PC-9 (cell line): ENCODE measurements at regions not wholly inside any gene's neighbourhood (a gene's known extent, or its start where the extent isn't known, plus 50 kb on each side); places are given as distances from the start of the nearest gene placed in this dataset.

Experiments used
- BruUV-seq: library from RNA; stranded (reverse); fragments of 400-500 nt; replicated peaks from 2 replicates; lab custom pipeline; 2021; lab: Mats Ljungman, UMichigan
- CTCF ChIA-PET: fragments of 300-600 bp; sonication (Branson Sonifier 250); formaldehyde crosslinking; loops from one replicate; lab custom pipeline; 2022; ENCODE audit warnings: antibody characterized with exemption; lab: Charles Lee
- POLR2A ChIA-PET: fragments of 300-600 bp; sonication (Branson Sonifier 250); formaldehyde crosslinking; loops from one replicate; lab custom pipeline; 2022; ENCODE audit warnings: antibody characterized with exemption; ENCODE audit not compliant: unreplicated experiment; lab: Charles Lee
- DNase-seq, 2 experiments: peaks; one replicate each; pipeline versions ENCODE4 v3.0.0 to v3.0.0-alpha.2; 2015 to 2022; ENCODE audit warnings: mixed read lengths in 1 of 2
- H2AFZ ChIP-seq: fragments of 200-600 bp; sonication (generic); 2 replicates; pipeline ENCODE4 v1.8.1; 2017; ENCODE audit warnings: antibody characterized with exemption
- H3F3A ChIP-seq: fragments of 200-600 bp; sonication (generic); 2 replicates; pipeline ENCODE4 v1.8.1; 2017; ENCODE audit warnings: antibody characterized with exemption, mild to moderate bottlenecking, low read depth; ENCODE audit not compliant: insufficient read depth
- H3K27ac ChIP-seq: fragments of 200-600 bp; sonication (generic); 2 replicates; pipeline ENCODE4 v1.6.1; 2016; ENCODE audit warnings: mixed run types
- H3K27me3 ChIP-seq: fragments of 200-600 bp; sonication (generic); 2 replicates; pipeline ENCODE4 v1.6.1; 2016; ENCODE audit warnings: low read depth, mixed run types; ENCODE audit not compliant: insufficient read depth
- H3K36me3 ChIP-seq: fragments of 200-600 bp; sonication (generic); 2 replicates; pipeline ENCODE4 v1.6.1; 2016; ENCODE audit warnings: low read depth, mixed run types
- H3K4me1 ChIP-seq: fragments of 200-600 bp; sonication (generic); replicated peaks from 2 replicates; pipeline ENCODE4 v1.6.1; 2016; ENCODE audit warnings: mixed run types; ENCODE audit not compliant: insufficient read depth
- H3K4me2 ChIP-seq: fragments of 200-600 bp; sonication (generic); 2 replicates; pipeline ENCODE4 v1.6.1; 2017; ENCODE audit warnings: mixed run types
- H3K4me3 ChIP-seq: fragments of 200-600 bp; sonication (generic); 2 replicates; pipeline ENCODE4 v1.6.1; 2016; ENCODE audit warnings: mixed run types
- H3K79me2 ChIP-seq: fragments of 200-600 bp; sonication (generic); 2 replicates; pipeline ENCODE4 v1.6.1; 2017; ENCODE audit warnings: low read depth, mixed run types
- H3K9me2 ChIP-seq: fragments of 200-600 bp; sonication (generic); 2 replicates; pipeline ENCODE4 v1.8.1; 2017; ENCODE audit warnings: mild to moderate bottlenecking; ENCODE audit not compliant: insufficient read depth
- H3K9me3 ChIP-seq: fragments of 200-600 bp; sonication (generic); 2 replicates; pipeline ENCODE4 v1.8.1; 2016; ENCODE audit warnings: low read depth; ENCODE audit not compliant: insufficient read depth
- H4K20me1 ChIP-seq: fragments of 200-600 bp; sonication (generic); 2 replicates; pipeline ENCODE4 v1.8.1; 2017; ENCODE audit not compliant: insufficient read depth
- EZH2 ChIP-seq: fragments of 200-600 bp; sonication (generic); IDR thresholded peaks from 2 replicates; pipeline ENCODE4 v1.8.0; 2017; ENCODE audit warnings: antibody characterized with exemption, low read depth
- intact Hi-C: fragments of 100-400 bp; cut with micrococcal nuclease; formaldehyde crosslinking; loops from one replicate; pipeline ENCODE4 v1.10.0; 2022; ENCODE audit not compliant: unreplicated experiment
- TF ChIP-seq, protein P1 (sequence below): fragments of 200-600 bp; sonication (generic); conservative IDR thresholded peaks from 2 replicates; pipeline ENCODE4 v1.6.1; 2017; ENCODE audit warnings: mixed run types, antibody characterized with exemption, mild to moderate bottlenecking, moderate library complexity

GRCh38 chr2:48036312-48036711 is 130.0 kb upstream of the FBXO11 start:
- intact Hi-C loops: no loop called here
- DNase-seq: no peak
- no peaks in the 10 kb centered on the region for H3K79me2 ChIP-seq
- no peaks in the 10 kb centered on the region for H3F3A ChIP-seq
- H3K4me1 ChIP-seq: no peaks in the 10 kb centered on the region
- no peak overlapping the region for H2AFZ ChIP-seq
- TF ChIP-seq, protein P1, sequence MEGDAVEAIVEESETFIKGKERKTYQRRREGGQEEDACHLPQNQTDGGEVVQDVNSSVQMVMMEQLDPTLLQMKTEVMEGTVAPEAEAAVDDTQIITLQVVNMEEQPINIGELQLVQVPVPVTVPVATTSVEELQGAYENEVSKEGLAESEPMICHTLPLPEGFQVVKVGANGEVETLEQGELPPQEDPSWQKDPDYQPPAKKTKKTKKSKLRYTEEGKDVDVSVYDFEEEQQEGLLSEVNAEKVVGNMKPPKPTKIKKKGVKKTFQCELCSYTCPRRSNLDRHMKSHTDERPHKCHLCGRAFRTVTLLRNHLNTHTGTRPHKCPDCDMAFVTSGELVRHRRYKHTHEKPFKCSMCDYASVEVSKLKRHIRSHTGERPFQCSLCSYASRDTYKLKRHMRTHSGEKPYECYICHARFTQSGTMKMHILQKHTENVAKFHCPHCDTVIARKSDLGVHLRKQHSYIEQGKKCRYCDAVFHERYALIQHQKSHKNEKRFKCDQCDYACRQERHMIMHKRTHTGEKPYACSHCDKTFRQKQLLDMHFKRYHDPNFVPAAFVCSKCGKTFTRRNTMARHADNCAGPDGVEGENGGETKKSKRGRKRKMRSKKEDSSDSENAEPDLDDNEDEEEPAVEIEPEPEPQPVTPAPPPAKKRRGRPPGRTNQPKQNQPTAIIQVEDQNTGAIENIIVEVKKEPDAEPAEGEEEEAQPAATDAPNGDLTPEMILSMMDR: no peak
- TF ChIP-seq EZH2: no peak
- no peak overlapping the region for H3K4me2 ChIP-seq
- no peaks in the 10 kb centered on the region for H4K20me1 ChIP-seq
- no peaks in the 10 kb centered on the region for H3K36me3 ChIP-seq
- no peak overlapping the region for H3K27ac ChIP-seq
- BruUV-seq: no TSS peak
- ChIA-PET POLR2A (no interaction called here), CTCF (no interaction called here)
- no peaks in the 10 kb centered on the region for H3K27me3 ChIP-seq
- H3K4me3 ChIP-seq: no peak overlapping the region
- H3K9me2 ChIP-seq: no peaks in the 10 kb centered on the region
- H3K9me3 ChIP-seq: 0 out of 2 replicates have a peak, but pooled peaks cover 10% of the 10 kb centered on the region

GRCh38 chr2:48039209-48039990 is 133.1 kb upstream of the FBXO11 start:
- no peaks in the 10 kb centered on the region for H4K20me1 ChIP-seq
- H3K36me3 ChIP-seq: no peaks in the 10 kb centered on the region
- DNase-seq: no peak
- TF ChIP-seq EZH2: no peak
- TF ChIP-seq, protein P1: no peak
- 0 out of 2 replicates have a peak, but pooled peaks cover 10% of the 10 kb centered on the region for H3K9me3 ChIP-seq
- intact Hi-C loops: no loop called here
- no peak overlapping the region for H3K4me3 ChIP-seq
- no peak overlapping the region for H3K27ac ChIP-seq
- H3K79me2 ChIP-seq: no peaks in the 10 kb centered on the region
- H3K27me3 ChIP-seq: no peaks in the 10 kb centered on the region
- no peaks in the 10 kb centered on the region for H3K4me1 ChIP-seq
- no peaks in the 10 kb centered on the region for H3K9me2 ChIP-seq
- no peak overlapping the region for H3K4me2 ChIP-seq
- no peaks in the 10 kb centered on the region for H3F3A ChIP-seq
- CTCF ChIA-PET: no interaction called here
- no peak overlapping the region for H2AFZ ChIP-seq
- BruUV-seq: no TSS peak
- POLR2A ChIA-PET: no interaction called here

DNA sequence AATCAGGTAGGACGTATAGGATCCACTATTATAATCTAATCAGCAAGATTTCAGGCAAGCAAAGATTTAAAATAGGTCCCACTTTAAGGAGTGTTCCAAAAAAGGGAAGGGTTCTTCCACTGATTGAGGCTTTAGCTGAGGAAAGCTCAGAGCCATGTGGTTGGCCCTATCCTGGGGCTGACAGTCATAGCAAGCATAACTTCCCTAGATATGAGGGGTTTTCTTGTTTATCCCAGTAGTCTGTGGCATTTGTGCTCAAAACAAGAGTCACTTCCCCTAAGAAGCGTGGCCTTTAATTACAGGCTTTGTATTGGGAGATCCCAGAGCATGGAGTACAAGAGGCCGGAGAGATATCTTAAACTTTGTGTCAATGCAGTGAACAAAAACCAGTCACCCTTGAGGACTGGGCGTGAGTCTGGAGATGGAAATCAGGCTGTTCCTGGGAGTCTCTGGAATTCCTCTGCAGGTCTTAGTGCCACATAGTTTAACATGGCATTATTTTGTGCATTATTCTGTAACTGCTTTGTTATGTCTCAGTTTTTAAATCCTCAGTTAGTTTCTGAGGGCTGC is 136.9 kb upstream of the FBXO11 start:
- TF ChIP-seq, protein P1: no peak
- TF ChIP-seq EZH2: no peak
- ChIA-PET CTCF (no interaction called here), POLR2A (no interaction called here)
- Histone ChIP-seq H3K4me3 (no peak overlapping the region), H3F3A (no peaks in the 10 kb centered on the region), H3K79me2 (no peaks in the 10 kb centered on the region), H3K4me2 (no peak overlapping the region), H2AFZ (no peak overlapping the region), H4K20me1 (no peaks in the 10 kb centered on the region), H3K9me3 (no peaks in the 10 kb centered on the region), H3K9me2 (no peaks in the 10 kb centered on the region), H3K4me1 (no peaks in the 10 kb centered on the region), H3K27ac (no peak overlapping the region), H3K36me3 (no peaks in the 10 kb centered on the region), H3K27me3 (no peaks in the 10 kb centered on the region)
- intact Hi-C loops: no loop called here
- no peak for DNase-seq
- BruUV-seq: no TSS peak
